NCI-H2107 treated with DMSO at 0.1 percent for 48 hours (cell line): ENCODE measurements at regions not wholly inside any gene's neighbourhood (a gene's known extent, or its start where the extent isn't known, plus 50 kb on each side); places are given as distances from the start of the nearest gene placed in this dataset.
"Not testable (repeated sequence)": the region's sequence is repeated elsewhere in the genome, so short reads cannot be mapped to it uniquely, and the experiment has no call there.

ENCODE experiments used
- DNase-seq: peaks from one replicate; lab custom pipeline; 2025; ENCODE audit not compliant: unreplicated experiment; lab: John Stamatoyannopoulos, UW

GRCh38 chr20:5660756-5661155 lies 50.0 kb upstream of the GPCPD1 start:
- DNase-seq = not testable (repeated sequence)
